Keratinocyte (primary cell): ENCODE measurements at regions not wholly inside any gene's neighbourhood (a gene's known extent, or its start where the extent isn't known, plus 50 kb on each side); places are given as distances from the start of the nearest gene placed in this dataset.

Experiments
- EZH2 ChIP-seq: IDR thresholded peaks from one replicate; pipeline ENCODE4 v1.6.1; 2012; ENCODE audit warnings: inconsistent platforms, mild to moderate bottlenecking, low read length, moderate library complexity
- TF ChIP-seq, protein P1 (sequence below), 3 experiments: IDR thresholded peaks in 1 of 3; conservative IDR thresholded peaks in 1 of 3; optimal IDR thresholded peaks in 1 of 3; 2 replicates in 2 of 3; 3 replicates in 1 of 3; pipeline versions ENCODE3 to v1.5.1; 2011; ENCODE audit warnings: low read length in 3 of 3, mild to moderate bottlenecking in 3 of 3, moderate library complexity in 2 of 3, control low read depth in 1 of 3, inconsistent platforms in 1 of 3; ENCODE audit not compliant: insufficient read depth in 2 of 3; ENCODE audit errors: extremely low read depth in 1 of 3

DNA sequence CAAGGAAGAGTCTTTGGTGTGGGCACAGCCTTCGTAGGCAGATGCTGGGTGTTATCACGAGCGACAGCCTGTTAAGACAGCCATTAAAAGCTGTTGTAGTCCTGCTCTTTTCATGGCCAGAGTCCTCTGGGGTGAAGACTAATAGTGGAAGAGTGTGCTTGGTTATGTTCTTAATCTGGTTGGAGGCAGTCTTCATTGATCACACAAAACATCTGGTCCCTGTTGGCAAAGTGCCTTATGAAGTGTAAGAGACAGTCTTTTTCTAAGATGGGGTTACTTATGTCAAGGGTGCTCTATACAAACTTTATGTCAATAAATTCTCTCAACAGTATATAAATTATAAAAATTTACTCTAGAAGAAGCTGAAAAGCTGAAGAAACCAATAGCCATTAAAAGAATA is 280.4 kb downstream of the CAAP1 start:
- TF ChIP-seq, protein P1, sequence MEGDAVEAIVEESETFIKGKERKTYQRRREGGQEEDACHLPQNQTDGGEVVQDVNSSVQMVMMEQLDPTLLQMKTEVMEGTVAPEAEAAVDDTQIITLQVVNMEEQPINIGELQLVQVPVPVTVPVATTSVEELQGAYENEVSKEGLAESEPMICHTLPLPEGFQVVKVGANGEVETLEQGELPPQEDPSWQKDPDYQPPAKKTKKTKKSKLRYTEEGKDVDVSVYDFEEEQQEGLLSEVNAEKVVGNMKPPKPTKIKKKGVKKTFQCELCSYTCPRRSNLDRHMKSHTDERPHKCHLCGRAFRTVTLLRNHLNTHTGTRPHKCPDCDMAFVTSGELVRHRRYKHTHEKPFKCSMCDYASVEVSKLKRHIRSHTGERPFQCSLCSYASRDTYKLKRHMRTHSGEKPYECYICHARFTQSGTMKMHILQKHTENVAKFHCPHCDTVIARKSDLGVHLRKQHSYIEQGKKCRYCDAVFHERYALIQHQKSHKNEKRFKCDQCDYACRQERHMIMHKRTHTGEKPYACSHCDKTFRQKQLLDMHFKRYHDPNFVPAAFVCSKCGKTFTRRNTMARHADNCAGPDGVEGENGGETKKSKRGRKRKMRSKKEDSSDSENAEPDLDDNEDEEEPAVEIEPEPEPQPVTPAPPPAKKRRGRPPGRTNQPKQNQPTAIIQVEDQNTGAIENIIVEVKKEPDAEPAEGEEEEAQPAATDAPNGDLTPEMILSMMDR (optimal IDR thresholded peaks at IDR 0.05 in 1 of 3, IDR thresholded peaks at IDR 0.05 in 1 of 3, conservative IDR thresholded peaks at IDR 0.05 in 1 of 3; ENCODE audit: extremely low read depth in 1 of 3, insufficient read depth in 2 of 3, low read length in 3 of 3): no peak
- TF ChIP-seq EZH2: no peak
